ENCODE measurements at regions not wholly inside any gene's neighbourhood (a gene's known extent, or its start where the extent isn't known, plus 50 kb on each side); places are given as distances from the start of the nearest gene placed in this dataset.

- TF ChIP-seq ZNF2 (tag by site-specific recombination; IDR thresholded peaks at IDR 0.05) = no peak
- no peak for TF ChIP-seq ZBTB44 (tag by site-specific recombination; IDR thresholded peaks at IDR 0.05)
- no peak for TF ChIP-seq PATZ1 (tag by site-specific recombination; IDR thresholded peaks at IDR 0.05)
- TF ChIP-seq ZNF175 (tag by site-specific recombination; IDR thresholded peaks at IDR 0.05) = no peak
- no peak for TF ChIP-seq ZFP37 (tag by site-specific recombination; IDR thresholded peaks at IDR 0.05)
- TF ChIP-seq FEZF1 (tag by site-specific recombination; IDR thresholded peaks at IDR 0.05) = no peak
- no peak for TF ChIP-seq SP3 (tag by site-specific recombination; IDR thresholded peaks at IDR 0.05)
- H3K9me3 ChIP-seq (ENCODE audit: control insufficient read depth, insufficient read depth, low read depth, low read length) = no peaks in the 10 kb centered on the region
- H3K4me1 ChIP-seq (ENCODE audit: control insufficient read depth, insufficient read depth, low read length) = no peaks in the 10 kb centered on the region
- no peaks in the 10 kb centered on the region for H3K36me3 ChIP-seq (ENCODE audit: control insufficient read depth in 2 of 2, insufficient read depth in 1 of 2, low read length in 2 of 2)
- ChIA-PET CTCF (interaction anchor here (0.6 to 1.0 kb wide), 3 partner anchors 9 to 654 kb away, joined by 3 to 4 read pairs (median 3); partner anchors contain the start of gene PLXNA2), POLR2A (no interaction called here)
- no peak overlapping the region for H3K27ac ChIP-seq (ENCODE audit: extremely low read depth, low read depth, low read length)
- no peak overlapping the region for H3K4me3 ChIP-seq (ENCODE audit: low read depth, low read length)
Observed at GRCh38 chr1:208450958-208451357, 206.8 kb upstream of the PLXNA2 start.

GRCh38 chr1:208455821-208456220 is 211.6 kb upstream of the PLXNA2 start:
- no peaks in the 10 kb centered on the region for H3K9me3 ChIP-seq (ENCODE audit: control insufficient read depth, insufficient read depth, low read depth, low read length)
- ChIA-PET POLR2A (no interaction called here), CTCF (no interaction called here)
- H3K4me3 ChIP-seq (ENCODE audit: low read depth, low read length) = no peak overlapping the region
- no peak overlapping the region for H3K27ac ChIP-seq (ENCODE audit: extremely low read depth, low read depth, low read length)
- H3K4me1 ChIP-seq (ENCODE audit: control insufficient read depth, insufficient read depth, low read length) = no peaks in the 10 kb centered on the region
- no peaks in the 10 kb centered on the region for H3K36me3 ChIP-seq (ENCODE audit: control insufficient read depth in 2 of 2, insufficient read depth in 1 of 2, low read length in 2 of 2)
- TF ChIP-seq ZIC2 (tag by site-specific recombination; IDR thresholded peaks at IDR 0.05) (peak; percentile 71; the same call in 1 of the 2 replicates), CTCF (tag by site-specific recombination; IDR thresholded peaks at IDR 0.05) (no peak)

- Histone ChIP-seq H3K27ac (ENCODE audit: extremely low read depth, low read depth, low read length) (no peak overlapping the region), H3K36me3 (ENCODE audit: control insufficient read depth in 2 of 2, insufficient read depth in 1 of 2, low read length in 2 of 2) (no peaks in the 10 kb centered on the region), H3K9me3 (ENCODE audit: control insufficient read depth, insufficient read depth, low read depth, low read length) (no peaks in the 10 kb centered on the region), H3K4me3 (ENCODE audit: low read depth, low read length) (no peak overlapping the region), H3K4me1 (ENCODE audit: control insufficient read depth, insufficient read depth, low read length) (no peaks in the 10 kb centered on the region)
- no peak for TF ChIP-seq ZNF843 (tag by site-specific recombination; IDR thresholded peaks at IDR 0.05)
- no peak for TF ChIP-seq GFI1B (tag by site-specific recombination; IDR thresholded peaks at IDR 0.05)
- no peak for TF ChIP-seq ZNF266 (tag by site-specific recombination; IDR thresholded peaks at IDR 0.05; ENCODE audit: low read depth)
- TF ChIP-seq ZNF416 (tag by site-specific recombination; IDR thresholded peaks at IDR 0.05) = no peak
- ChIA-PET POLR2A (no interaction called here), CTCF (no interaction called here)
Observed at GRCh38 chr1:208456487-208456886, 212.3 kb upstream of the PLXNA2 start.

GRCh38 chr1:208460823-208461222 is 216.6 kb upstream of the PLXNA2 start:
- Histone ChIP-seq H3K4me1 (ENCODE audit: control insufficient read depth, insufficient read depth, low read length) (no peaks in the 10 kb centered on the region), H3K4me3 (ENCODE audit: low read depth, low read length) (no peak overlapping the region), H3K36me3 (ENCODE audit: control insufficient read depth in 2 of 2, insufficient read depth in 1 of 2, low read length in 2 of 2) (no peaks in the 10 kb centered on the region), H3K27ac (ENCODE audit: extremely low read depth, low read depth, low read length) (no peak overlapping the region), H3K9me3 (ENCODE audit: control insufficient read depth, insufficient read depth, low read depth, low read length) (no peaks in the 10 kb centered on the region)
- ChIA-PET CTCF (interaction anchor here (1.0 to 2.4 kb wide), 6 partner anchors 10 to 34 kb away, joined by 3 to 7 read pairs (median 3); no protein-coding TSS in a partner anchor), POLR2A (no interaction called here)
- no peak for TF ChIP-seq ZNF211 (tag by site-specific recombination; IDR thresholded peaks at IDR 0.05; ENCODE audit: low read depth)
- no peak for TF ChIP-seq ZNF132 (tag by site-specific recombination; IDR thresholded peaks at IDR 0.05; ENCODE audit: borderline replicate concordance)
- no peak for TF ChIP-seq ZSCAN5A (tag by site-specific recombination; IDR thresholded peaks at IDR 0.05)
- TF ChIP-seq ZNF610 (tag by site-specific recombination; IDR thresholded peaks at IDR 0.05; ENCODE audit: borderline replicate concordance) = no peak
- TF ChIP-seq ZSCAN16 (tag by site-specific recombination; IDR thresholded peaks at IDR 0.05) = no peak
- TF ChIP-seq HOXA7 (CRISPR knock-in tag; IDR thresholded peaks at IDR 0.05; ENCODE audit: borderline replicate concordance) = no peak
